Hematopoietic multipotent progenitor cell (in vitro differentiated cells): ENCODE measurements at regions not wholly inside any gene's neighbourhood (a gene's known extent, or its start where the extent isn't known, plus 50 kb on each side); places are given as distances from the start of the nearest gene placed in this dataset.
"Not testable (repeated sequence)": the region's sequence is repeated elsewhere in the genome, so short reads cannot be mapped to it uniquely, and the experiment has no call there.

ENCODE experiments used
- DNase-seq, 3 donors: peaks; one replicate each; pipeline ENCODE4 v3.0.0-alpha.2; 2011 to 2015; ENCODE audit warnings: low read depth in 2 of 3, low spot score in 2 of 3

DNA sequence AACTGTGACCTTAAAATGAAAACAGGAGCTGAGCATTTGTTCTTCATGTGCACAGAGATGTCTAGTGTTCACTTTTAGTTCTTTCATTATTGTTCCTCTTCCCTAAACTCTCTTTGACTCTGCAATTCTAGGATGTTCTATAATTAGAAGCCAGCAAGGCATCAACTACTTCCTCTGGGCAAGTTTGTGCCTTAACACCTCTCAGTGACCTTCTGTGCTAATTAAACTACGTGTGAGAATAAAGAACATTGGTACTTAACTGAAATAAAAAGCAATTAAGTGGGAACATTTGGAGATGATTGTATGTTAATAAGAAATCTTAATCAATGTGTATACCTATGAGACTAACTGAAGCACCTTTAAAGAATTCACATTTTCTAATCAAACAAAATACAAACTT is 242.8 kb downstream of the RASEF start:
- DNase-seq: no peak

DNA sequence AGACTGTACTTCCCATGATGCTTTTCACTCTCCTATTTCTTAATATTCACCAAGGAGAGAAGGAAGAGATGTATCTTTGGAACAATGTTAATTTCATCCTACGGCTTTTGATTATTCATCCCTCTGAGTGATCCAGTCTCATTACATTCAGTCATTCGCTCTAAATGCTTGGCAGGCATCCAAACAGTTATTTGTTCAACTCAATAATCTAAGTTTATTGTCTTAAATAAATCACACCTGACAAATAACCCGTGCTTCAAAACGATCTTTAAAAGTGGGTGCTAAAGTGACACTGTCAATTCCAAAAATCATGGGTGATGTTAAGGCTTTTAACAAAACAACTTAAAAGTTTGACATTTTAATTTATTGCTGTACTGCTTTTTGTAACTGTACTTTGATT is 233.1 kb downstream of the RASEF start:
- no peak for DNase-seq

DNA sequence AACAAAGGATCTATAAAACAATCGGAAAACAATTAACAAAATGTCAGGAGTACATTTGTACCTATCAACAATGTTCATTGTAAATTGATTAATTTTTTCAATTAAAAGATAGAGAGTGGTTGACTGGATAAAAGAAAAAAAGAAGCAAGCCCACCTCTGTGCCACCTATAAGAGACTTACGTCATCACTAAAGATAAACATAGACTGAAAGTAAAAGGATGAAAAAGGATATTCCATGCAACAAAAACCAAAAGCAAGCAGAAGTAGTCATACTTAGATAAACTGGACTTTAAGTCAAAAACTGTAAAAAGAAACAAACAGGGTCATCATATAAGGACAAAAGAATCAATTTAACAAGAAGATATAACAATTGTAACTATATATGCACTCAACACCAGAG is 197.4 kb downstream of the RASEF start:
- no peak for DNase-seq

DNA sequence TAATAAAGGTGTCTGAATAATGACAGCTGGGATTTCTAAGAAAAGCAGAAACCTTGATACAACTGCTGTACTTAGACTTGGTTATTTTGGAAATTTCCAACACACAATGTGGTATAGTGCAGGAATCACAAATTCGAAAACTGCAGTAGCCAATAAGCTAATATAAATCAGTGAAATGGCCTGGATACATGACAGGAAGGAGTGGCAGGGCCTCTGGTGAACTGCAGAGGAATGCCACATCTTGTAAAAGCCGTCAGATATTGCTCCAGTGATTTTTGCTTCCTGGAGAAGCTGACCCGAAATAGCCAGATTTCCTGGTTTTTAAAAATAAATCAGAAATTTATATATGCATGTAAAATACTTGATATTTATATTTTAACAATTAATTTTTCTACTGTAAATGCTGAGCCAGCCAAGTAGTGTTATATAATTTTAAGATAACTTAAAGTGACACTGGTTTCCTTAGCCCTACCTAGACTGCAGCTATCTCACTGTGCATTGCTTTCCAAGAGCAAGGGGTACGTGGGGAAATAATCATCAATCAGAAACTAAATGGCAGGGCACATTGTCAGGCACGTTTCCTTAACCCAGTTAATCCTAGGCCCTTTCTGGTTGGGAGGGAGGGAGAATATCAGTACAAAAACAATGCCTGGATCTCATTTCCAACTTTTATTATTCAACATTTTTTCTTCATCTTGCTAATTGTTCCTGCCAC is 182.4 kb downstream of the RASEF start:
- DNase-seq: no peak

DNA sequence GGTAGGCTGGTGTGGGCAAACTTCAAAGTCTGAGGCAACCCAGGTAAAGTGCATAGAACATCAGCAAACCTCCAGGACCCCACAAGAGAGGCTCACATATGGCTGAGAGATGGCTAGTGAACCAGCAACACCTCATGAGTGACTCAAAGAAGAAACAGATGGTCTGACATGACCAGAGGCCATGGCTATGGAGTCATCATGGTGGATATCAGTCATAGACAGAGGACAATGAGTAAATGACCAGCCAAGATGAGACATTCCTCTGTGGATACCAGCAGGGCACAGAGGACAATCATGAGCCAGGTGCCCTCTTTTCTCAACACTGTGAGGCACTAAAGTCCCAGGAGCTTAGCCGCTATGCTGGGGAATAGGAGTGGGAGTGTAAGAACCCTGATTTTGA is 180.8 kb downstream of the RASEF start:
- no peak for DNase-seq

DNA sequence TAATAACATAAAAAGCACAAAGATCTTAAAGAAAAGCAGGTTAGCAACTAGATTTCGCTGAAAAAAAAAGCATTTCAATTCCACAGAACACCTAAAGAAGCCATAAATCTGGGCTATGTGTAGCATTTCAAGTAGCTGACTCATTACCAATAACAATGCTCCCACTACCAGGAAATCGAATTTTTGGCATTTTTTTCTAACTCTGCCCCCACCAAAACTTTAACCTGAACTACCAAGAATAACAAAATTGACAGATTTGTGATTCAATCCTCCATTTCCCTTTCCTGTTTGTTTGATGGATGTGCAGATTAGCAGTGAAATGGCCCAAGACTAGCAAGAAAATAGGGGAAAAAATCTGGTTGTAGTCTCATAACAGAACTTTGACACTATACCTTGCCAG is 180.2 kb downstream of the RASEF start:
- DNase-seq: no peak

DNA sequence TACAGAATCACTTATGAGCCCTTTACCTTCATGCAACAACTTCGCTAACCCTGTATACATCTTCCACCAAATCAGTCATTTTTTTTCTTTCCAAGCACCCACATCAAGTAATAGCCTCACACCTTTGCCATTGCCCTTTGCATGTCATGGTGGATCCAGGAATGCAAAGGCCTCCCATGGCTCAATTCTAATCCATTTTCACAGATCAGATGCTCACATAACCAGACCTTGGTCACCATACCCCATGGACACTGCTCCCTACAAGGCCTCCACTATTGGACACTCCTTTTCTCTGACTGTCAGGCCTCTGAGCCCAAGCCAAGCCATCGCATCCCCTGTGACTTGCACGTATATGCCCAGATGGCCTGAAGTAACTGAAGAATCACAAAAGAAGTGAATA is 179.5 kb downstream of the RASEF start:
- DNase-seq: no peak

DNA sequence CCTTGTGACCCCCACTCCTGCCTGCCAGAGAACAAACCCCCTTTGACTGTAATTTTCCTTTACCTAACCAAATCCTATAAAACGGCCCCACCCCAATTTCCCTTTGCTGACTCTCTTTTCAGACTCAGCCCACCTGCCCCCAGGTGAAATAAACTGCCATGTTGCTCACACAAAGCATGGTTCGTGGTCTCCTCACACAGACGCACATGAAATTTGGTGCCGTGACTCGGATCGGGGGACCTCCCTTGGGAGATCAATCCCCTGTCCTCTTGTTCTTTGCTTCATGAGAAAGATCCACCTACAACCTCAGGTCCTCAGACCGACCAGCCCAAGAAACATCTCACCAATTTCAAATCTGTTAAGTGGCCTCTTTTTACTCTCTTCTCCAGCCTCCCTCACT is 179.0 kb downstream of the RASEF start:
- DNase-seq: not testable (repeated sequence)

DNA sequence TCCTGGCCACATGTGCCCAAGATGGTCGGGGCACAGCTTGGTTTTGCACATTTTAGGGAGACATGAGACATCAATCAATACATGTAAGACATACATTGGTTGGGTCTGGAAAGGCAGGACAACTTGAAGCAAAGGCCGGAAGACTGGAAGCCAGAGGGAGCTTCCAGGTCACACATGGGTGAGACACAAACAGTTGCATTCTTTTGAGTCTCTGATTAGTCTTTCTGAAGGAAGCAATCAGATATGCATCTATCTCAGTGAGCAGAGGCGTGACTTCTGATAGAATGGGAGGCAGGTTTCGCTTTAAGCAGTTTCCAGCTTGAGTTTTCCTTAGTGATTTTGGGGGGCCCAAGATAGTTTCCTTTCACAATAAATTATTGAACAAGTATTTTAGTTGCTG is 172.5 kb downstream of the RASEF start:
- no peak for DNase-seq

DNA sequence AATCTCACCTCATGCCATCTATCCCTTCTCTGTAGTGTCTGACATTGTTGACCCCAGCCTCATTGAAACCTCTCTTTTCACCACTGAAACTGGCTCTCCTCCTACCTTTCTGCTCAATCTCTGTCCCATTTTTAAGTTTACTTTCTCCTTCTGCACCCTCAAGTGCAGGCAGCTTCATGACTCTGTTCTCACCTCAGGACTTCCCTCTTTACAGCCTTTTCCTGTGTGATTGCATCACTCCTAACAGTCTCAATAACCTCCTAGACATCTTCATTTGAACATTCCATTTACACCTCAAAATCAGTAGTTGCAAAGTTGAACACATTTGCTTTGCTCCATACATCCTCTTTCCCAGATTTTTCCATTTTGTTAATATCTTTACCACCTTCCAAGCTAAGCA is 172.1 kb downstream of the RASEF start:
- DNase-seq: no peak

DNA sequence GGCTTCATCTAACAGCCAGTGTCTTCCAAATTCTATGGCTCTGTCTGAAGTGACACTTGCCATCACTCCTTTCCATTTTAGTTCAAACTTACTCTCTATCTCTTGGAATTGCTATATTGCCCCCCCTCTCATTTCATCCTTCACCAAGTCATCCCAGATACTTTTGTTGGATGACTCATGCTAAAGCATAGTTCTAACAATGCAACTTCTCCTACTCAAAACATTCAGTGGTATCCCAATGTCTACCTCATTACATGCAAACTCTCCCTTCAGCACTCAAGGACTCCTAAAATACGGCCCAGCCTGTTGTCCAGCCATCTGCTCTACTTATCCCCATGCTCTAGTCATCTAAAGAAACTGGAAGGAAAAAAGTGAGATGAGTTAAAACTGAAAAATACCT is 171.6 kb downstream of the RASEF start:
- DNase-seq: no peak

DNA sequence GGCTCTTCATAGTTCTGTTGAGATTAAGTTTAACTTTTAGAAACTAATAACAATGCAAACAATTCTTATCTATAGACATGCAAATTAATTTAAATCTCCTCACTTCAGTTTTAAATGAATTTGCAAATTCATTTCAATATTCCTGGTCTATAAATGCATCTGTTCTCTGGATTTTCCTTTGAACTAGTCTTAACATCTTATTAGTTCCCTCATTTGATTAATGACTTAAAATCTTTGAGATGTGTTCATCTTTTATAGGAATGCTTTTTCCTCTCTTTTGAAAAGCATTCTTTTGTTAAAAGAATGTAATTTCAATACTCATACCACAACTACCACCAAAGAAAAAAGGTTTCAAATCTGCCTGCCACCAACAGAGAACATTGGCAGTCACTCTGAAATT is 169.4 kb downstream of the RASEF start:
- DNase-seq: no peak

DNA sequence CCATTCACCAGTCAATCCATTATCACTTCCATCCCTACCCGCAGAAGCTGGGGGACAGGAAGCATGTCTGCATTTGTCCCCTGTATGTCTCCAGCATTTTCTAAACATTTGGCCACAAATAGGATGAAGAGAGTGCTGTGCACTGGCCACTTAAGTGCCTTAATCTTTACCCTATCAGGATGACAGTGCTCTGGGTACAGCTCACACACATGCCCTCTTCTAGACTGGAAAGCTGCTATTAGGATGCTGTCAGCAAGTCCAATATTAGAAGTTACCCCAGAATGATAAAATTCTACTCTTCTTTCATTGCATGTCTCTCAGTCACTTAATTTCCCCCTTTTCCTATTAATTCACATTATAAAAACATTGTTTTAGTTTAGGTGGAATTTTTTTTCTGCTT is 168.4 kb downstream of the RASEF start:
- DNase-seq: no peak

DNA sequence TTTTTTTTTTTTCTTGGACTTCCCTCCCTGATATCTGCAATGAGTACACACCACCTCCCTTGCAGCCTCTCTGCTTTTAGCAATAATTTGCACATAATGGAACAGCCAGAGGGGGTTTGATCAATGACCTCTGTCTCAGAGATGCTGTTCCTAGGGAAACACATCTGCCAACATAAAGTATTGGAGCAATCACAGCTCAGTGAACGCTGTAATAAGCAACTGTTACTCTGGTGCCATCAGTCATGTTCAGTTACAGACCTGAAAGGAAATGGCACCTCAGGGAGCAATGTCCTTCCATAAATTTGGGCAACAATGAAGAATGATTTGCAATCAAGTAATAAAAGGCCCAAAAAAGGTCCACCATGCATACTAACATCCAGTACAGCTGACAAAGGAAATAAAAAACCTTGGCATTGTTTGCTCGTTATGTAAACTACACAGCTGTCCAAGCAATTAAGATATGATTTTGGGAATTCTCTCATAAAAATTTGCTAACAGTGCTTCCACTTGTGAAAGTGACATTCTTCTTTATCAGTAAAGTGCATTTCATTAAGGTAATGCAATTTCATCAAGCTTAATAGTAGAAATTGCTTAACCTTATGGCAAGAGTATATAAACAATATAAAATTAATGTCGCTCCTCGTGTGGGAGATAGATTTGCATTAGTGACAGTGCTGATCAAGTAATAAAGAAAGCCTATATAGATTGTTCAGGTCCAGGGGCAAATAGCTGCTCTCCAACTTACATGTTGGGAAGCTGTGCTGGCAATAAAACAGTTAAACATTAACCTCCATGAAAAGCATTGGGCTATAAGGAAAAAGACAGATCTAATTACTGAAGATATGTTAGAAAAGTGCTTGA is 167.8 kb downstream of the RASEF start:
- no peak for DNase-seq

DNA sequence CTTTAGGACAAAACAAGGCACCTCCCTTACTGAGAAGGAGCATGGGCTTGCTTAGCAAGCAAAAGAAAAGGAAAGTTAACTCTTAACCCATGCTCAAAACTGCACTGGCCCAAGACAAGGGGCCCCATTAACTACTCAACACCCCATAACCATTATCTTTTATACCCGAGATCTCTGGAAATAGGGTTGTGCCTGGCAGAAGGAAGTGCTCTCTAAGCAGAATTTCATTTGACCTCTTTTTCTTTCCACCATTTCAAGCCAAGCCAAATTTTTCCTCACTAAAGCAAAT is 167.2 kb downstream of the RASEF start:
- no peak for DNase-seq

DNA sequence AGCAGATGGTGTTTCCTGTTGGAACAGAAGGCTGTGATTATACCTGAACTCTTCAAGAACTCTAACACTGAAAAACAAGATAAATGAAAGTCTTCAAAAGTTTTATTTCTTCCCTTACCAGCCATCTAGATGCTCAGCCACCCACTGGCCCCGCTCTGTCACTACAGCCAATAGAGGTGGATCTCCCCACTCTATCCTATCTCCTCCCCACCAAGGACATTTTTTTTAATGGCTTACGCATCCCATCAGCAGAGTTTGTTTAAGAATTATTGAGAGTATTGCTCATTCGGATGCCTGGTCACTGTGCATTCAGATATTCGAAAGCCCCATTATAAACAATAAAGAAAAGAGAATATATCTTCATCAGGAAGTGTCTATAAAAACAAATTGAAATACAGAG is 159.4 kb downstream of the RASEF start:
- DNase-seq: no peak

DNA sequence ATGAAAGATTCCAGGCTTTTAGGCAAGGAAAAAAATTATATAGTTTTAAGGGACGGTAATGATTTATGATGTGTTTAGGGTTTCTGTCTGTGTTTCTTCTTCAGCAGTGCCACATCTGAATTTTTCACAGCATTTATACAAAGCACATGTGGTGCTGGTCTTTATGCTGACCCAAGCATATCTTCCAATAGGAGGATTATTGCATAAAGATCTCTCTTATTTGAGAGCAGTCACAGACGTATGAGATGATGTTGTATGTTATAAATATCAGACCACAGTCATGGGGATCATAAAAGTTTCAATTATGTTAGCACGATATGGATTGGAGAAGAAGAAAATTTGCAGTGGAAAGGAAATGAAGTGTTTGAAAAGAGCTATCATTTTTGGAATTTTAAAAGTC is 150.9 kb downstream of the RASEF start:
- no peak for DNase-seq

DNA sequence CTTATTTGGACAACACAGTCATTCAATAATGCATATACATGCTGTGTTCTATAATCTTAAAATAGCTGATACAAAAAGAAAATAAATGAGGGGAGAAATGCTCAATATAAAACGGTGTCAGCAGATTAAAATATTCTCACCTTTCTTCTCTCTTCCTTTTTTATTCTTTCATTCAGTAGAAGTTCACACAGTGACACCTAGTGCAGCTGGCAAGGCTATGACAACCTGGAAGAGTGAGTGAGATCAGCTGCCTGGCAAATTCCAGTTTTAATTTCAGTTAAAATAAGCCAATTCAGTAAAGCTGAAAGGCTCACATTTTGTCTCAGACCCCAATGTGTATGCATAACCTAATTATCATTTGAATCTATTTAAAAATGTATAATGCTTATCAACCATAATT is 150.3 kb downstream of the RASEF start:
- no peak for DNase-seq

DNA sequence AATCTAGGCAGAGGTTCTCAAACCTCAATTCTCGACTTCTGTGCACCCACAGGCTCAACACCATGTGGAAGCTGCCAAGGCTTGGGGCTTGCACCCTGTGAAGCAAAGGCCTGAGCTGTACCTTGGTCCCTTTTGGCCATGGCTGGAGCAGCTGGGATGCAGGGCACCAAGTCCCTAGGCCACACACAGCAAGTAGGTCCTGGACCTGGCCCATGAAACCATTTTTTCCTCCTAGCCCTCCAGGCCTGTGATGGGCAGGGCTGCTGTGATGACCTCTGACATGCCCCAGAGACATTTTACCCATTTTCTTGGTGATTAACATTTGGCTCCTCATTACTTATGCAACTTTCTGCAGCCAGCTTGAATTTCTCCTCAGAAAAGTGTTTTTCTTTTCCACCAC is 146.7 kb downstream of the RASEF start:
- not testable (repeated sequence) for DNase-seq

DNA sequence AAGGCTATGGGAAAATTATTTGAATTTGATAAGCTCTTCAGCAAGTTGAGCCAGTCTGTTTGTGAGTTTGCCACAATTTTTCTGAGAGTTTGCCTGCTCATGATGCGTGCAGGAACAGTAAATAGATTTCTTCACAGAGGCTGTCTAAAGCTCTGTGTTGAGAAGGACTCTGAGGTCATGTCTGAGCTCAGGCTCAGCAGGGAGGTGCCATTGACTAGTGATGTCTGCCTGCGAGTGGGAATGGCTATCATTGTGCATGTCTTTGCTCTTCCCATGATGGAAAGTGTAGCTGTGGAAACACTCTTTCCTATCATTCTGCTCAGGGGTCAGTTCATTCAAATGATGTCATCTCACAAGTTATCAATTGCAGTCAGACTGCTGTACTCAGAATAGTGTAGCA is 142.8 kb downstream of the RASEF start:
- no peak for DNase-seq

DNA sequence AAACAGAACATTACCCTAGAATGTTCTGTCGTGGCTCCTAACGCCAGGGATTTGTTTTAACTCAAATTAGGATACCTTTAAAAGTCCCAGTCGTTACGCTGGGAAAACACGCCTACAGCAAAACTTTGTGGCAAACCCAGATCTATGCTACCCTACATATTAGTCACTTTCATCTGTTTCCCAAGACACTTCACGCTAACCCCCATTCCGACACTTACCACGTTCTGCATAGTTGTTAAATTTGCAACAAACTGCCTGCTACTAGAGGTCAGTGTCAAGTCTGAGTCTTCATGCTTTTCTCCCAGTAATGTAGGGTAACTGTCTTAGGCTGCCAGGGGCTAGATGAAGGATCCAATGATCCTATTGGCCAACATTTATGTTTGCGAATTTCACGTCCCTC is 140.3 kb downstream of the RASEF start:
- no peak for DNase-seq

DNA sequence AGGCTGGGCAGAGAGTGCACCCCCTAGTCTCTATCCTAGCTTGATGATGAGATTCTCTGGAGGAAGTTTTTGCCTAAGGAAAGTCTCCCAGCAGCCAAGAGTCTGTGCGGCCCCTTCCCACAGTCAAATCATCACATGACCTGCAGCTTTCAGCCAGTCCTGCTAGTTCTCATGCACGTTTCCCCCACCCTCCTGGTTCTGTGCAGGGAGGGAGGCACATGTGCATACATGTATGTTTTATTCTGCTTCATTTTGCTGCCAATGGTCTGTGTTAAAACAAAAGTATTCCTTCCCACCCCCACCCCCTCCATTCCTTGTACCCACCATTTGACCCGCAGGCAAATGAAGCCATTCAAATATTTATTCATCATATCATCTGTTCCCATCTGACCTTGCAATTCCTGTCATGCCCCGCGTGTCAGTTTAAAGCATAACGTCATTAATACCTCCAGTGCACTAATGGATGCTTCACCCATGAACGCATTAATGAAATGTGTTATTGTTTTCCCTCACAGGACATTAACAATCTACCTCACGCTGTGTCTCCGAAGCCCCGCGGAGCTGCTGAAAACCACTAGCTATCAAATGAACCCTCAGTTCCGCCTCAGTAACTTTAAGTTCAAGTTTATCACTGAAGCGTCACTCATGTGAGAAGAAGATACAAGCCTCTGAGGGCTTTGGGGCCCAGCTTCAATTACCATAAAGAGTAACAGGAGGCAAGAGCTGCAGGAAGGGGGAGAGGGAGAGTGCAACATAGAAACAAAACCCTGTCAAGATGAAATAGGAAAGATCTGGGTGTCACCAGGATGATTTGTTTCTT is 139.6 kb downstream of the RASEF start:
- DNase-seq: no peak
